Kidney glomerular epithelial cell (primary cell): ENCODE measurements at regions not wholly inside any gene's neighbourhood (a gene's known extent, or its start where the extent isn't known, plus 50 kb on each side); places are given as distances from the start of the nearest gene placed in this dataset.

Experiments used
- DNase-seq: peaks from one replicate; lab custom pipeline; 2025; lab: John Stamatoyannopoulos, UW

DNA sequence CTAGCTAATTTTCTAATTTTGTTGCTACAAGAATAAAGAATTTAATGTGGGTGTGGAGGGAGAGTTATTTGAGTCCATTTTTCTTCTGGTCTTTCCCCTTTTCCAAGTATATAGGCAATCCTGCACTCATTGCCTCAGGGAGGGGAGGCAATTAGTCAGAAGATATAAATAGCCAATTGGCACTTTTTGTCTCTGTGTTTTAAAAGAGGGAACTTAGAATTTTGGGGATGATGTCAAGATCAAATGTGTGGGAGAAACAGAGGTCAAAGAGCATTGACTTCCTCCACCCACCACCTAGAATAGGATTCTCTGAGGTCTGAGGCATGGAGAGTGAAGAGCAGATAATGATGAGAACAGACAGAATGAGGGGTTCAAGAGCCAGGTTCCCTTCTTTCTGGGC is 120.3 kb upstream of the ZC3H12C start:
- no peak for DNase-seq

DNA sequence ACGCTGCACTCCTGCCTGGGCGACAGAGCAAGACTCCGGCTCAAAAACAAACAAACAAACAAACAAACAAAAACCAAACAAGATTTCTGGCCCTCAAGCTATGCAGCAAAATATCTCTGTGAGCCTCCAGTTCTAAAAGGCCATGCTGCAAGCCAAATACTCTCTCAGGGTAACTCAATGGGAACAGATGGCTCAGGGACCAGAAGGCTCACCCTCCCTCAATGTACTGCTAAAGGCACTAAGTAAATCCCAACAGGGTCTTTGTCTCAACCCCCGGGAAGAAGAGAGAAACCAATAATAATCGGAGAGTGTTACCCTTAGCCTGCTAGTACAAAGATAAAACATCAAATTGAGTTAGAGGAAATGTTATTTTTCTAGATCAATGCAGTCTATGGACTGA is 119.7 kb upstream of the ZC3H12C start:
- no peak for DNase-seq

DNA sequence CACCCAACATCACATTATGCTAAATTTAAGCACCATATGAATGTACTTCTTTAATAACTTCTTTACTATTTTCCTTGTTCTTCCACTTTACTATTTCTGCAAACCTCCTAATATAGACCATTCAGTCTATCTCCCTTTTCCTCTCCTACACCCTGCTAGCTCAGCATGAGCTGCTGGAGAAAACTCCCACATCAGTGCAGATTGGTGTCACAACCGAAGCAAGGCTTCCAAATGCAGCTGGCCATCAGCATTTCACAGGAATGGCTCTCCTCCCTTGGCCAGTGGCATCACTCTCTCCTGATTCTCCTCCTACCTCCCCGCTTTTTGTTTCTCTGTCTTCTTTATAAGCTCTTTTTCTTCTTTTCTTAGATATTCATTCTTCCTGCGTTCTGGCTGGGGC is 118.7 kb upstream of the ZC3H12C start:
- no peak for DNase-seq

DNA sequence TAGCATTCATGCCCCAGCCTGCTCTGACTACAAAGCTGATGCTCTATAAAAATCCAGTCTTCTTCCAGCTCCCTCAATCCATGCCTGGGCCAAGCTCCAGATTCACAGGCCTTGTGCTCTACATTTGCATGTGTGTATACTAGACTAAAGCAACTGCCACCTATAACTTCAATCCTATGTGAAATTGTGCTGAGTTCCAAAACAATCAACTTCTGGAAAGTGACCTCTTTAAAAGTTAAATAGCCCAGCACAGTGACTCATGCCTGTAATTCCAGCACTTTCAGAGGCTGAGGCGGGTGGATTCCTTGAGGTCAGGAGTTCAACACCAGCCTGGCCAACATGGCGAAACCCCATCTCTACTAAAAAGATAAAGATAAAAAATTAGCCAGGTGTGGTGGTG is 114.3 kb upstream of the ZC3H12C start:
- DNase-seq, result no peak

DNA sequence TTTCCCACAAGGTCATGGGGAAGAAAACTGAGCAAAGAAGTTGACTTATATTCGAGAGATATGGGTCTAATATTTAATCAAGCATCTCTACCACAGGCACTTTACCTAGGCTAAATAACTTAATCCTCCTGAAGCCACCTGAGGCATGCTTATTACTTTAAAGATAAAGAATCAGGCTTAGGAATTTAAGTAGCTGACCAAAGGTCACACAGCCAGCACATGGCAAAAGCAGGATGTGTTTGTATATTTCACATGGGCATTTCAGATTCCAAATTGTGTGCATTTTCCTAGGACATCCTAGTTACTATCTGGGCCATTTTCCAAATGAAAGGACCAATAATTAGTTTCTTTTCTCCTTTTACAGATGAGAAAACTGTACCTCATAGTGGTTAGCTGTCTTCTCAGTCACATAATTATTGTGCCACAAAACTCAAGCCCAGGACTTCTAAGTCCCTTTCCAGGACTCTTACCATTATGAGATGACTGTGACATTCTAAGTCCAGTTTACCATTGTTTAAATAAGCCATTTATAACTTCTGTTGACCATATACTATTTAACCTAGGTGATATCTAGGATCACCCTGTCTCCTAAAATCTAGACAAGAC is 112.1 kb upstream of the ZC3H12C start:
- DNase-seq, result no peak

DNA sequence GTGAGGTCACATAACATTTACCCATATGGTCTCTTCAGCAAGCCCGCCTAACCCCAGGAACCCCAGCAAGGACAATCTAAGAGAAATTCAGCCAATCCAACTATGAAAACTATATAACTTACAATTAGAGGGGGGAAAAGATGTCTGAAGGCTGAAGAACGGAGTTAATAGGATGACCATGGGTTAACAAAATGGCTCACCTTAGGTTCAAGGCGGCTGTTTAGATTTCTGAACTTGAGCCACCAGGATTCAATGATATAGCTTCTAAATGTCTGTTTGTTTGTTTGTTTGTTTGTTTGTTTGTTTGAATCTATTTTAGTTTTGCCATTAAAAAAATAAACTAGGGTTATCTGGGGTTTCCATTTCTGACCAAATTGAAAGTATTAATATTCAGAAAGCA is 109.8 kb upstream of the ZC3H12C start:
- no peak for DNase-seq

DNA sequence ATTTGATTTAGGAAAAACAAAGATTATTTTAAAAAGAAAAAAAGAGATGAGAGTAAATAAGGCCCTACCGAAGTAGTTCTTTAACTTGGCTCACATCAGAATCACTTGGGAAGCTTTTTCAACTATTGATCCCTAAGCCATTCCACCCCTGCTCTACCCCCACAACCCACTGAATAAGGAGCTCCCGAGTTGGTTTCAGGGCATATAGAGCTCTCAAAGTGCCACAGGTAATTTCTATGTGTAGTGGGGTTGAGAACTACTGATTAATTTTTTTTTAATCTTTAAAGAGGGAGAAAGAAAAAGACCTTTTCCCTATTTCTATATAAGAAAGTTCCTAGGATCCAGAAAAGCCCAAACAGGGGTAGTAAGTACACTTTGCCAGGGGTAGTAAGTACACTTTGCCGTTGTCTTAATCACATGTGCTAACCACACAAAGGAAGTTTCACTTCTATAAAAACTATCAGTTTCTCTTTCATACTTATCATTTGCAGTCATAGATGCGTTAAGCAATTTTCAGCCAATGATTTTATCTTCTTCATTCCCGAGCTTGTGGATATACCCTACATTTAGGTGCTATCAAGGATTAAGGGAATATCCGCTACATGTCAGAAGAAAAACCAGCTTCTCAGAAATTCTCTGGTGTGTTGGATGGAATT is 108.4 kb upstream of the ZC3H12C start:
- no peak for DNase-seq

DNA sequence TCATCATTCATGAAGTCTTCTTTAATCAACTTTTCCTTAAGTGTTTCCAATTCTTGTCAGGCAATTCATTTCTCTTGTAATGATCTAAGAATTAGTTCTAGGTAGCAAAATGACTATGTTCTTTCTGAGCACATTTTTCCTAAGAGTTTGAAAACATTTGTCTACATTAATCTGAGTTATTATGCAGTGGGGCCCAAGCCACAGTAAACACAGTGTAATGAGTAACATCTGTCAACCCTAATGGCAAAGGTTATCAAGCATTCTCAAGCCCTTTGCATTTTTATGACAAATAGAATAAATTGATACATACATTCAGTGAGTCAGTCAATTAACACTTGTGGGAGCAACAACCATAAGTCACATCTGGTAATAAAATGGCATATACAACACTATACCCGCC is 106.7 kb upstream of the ZC3H12C start:
- DNase-seq, result no peak

DNA sequence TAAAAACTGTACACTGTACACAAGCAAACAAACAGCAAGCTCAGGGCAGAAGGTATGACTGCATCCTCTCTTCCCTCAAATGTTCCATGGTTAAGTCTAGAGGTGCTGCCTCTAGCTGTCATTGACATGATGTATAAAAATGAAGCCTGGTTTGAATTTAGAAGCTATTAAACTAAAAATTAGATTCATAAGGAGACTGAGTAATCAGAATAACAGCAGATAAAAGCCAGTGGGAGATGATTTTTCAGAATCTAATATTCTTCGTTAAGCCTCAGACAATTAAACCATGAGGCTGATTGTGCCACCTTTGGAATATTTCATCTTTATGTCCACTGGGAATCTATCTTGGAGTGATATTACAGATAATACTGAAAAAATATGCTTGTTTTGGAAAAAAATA is 101.4 kb upstream of the ZC3H12C start:
- DNase-seq, result no peak

DNA sequence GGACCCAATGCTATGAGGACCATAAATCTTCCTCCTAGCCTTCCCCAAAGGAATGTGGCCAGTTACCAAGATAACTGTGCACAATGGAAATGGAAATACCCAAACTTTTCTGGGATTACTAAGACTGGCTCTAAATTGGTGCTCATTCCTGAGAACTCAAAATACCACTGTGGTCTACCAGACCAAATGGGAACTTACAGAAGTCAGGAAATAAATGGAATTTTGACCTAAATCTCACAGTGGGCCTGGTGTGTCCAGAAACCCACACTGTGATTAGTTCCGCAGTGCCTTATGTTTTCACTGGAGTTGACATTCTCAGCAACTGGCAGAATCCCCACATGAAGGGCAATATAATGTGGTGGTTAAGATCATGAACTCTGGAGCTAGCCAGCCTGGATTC is 99.4 kb upstream of the ZC3H12C start:
- no peak for DNase-seq

DNA sequence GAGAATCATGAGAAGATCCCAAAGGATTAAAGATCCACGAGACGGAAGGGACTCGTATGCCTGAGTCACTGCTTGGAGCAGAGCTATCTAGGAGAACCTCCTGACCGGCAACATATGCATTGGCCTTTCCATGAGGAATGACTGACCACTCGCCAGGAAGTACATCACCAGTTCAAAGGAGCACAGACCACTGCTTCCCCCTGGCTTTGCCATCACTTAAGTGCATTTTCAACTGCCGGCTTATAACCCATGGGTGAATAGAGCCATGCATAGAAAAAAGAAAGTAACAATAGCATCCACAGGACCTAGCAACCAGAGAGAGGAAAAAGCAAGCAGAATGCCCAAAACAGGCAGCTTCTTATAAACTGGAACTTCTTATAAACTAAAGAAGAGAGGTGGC is 98.3 kb upstream of the ZC3H12C start:
- no peak for DNase-seq

DNA sequence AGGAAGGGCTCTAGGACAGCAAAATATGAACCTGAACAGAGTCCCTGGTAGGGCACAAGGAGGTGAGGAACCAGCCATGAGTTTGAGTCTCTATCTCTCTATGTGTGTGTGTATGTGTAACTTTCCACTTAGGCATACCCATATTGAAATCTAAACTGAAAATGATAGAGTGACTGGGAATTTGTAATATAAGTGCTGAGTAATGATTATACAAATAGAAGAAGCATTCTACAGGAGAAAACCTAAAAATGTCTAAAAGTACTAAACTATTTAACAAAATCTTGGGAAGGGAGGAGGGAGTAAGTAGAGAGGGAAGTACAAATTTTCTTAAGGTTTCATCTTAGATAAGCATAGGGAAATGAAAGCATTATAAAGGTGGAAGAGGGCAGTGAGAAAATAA is 97.1 kb upstream of the ZC3H12C start:
- DNase-seq, result no peak

DNA sequence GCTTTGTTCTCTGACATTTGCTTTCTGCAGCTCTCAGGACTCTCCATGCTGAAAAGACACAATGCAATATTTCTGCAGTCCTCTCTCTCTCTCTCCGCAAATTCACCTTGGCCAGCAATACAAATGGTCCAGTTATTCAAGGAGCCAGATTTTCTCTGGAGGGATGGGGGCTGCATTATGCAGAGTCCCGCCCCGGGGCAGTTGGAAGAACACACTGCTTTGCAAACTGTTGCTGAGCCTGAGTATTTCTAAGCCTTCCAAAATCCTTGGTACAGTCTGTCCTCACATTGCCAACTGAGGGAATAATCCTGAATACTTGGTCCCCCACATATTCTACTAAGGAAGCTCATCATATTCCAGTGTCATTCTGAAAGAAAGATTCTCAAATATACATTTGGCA is 94.3 kb upstream of the ZC3H12C start:
- no peak for DNase-seq

DNA sequence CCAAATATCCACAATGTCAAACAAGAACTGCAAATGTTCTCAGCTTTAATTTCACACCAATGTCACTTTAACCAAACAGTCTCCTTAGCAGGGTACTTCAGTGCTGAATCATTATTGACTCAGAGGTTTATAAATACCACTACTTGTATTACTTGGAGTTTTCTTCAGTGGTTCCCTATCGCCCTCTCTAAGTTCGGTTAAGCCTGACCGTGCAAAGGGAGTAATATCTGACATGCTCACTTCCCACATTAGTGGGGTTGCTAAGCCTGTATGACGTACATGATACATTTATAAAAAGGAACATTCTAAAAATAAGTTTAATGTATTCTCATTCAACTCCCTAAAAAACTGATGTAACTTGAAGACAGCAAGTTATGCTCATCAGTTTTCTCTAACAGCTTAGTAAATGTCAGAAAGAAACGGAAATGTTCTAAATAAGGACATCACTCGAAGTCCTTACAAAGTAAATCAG is 93.1 kb upstream of the ZC3H12C start:
- DNase-seq, result peak; percentile 72

DNA sequence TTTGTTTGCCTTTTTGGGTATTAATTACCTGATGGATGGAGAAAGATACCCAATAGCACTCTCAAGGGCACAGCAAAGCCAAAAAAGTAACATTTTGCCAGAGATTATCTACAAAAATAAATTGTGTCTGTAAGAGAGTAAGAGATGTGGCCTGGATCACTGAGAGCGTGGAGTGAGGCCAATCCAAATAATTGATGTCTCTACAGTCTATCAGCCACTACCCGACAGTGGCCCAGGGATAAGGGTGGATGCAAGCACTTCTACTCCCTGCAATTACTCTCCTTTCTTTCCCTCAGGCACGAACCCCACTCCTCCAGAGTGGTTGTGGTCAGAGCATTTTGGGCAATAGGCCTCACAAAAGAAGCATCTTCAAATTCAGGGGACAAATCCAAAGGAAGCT is 92.3 kb upstream of the ZC3H12C start:
- no peak for DNase-seq

DNA sequence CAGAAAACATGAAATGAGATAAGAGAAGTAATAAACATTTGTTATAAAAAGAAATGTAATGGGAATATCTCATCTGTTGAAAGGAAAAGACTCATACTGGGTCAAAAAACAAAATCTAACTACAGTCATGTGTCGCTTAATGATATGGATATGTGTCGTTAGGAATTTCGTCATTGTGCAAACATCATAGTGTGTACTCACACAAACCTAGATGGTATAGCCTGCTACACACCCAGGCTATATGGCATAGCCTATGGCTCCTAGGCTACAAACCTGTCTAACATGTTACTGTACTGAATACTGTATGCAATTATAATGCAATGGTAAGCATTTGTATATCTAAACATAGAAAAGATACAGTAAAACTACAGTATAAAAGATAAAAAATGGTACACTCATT is 89.8 kb upstream of the ZC3H12C start:
- no peak for DNase-seq

DNA sequence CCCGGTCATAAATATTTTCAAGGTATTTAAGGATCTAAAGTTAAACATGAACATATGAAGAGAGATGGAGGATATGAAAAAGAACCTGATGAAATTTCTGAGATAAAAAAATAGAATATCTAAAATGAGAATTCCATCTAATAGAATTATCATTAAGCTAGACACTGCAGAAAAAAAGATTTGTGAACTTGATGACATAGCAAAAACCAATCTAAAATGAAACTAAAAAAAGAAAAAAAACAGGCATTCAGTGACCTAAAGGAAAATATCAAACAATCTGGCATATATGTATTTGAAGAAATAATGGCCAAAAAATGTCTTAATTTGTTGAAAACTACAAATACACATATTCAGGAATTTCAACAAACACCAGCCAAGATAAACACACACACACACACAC is 81.6 kb upstream of the ZC3H12C start:
- DNase-seq, result no peak

DNA sequence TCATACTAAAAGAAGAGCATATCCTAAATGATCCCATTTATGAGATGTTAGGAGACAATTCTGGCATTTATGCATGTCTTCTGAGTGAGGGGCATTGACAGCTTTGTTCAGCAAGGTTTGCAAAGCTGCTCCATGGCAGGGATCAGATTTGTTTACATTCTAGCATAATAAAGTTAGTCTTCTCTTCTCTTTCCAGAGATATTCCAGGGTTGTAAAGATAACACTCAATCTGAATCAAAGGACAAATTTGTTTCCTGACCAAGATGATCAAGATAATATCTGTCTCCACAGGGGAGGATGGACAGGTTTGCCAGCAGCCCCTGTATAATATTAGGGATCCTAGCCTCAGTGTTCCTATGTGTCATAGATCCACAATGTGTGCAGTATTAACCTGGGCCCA is 77.5 kb upstream of the ZC3H12C start:
- DNase-seq, result no peak

DNA sequence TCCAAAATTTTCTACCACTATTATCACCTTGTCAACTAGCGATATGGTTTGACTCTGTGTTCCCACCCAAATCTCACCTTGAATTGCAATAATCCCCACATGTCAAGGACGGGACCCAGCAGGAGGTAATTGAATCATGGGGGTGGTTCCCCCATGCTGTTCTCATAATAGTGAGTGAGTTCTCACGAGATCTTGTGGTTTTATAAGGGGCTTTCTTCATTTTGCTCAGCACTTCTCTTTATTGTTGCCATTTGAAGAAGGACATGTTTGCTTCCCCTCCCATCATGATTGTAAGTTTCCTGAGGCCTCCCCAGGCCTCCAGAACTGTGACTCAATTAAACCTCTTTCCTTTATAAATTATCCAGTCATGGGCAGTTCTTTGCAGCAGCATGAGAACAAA is 73.5 kb upstream of the ZC3H12C start:
- no peak for DNase-seq

DNA sequence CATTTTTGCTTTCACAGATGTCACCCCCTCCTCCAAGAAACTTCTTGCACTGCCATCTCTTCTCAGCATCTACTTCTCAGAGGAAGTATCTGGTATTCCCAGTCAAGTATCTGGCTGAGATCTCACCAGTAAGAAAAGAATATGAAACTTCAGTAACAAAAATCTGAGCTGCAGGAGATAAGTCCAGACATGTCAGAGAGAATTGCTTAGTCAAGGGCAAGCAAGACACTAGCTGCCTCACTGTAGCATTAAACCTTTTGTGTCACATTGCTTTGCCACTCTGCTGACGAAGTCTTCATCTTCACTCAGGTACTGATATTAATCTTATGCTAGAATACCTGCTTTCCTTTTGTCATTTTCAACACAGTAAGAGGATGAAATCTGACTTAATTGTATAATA is 70.6 kb upstream of the ZC3H12C start:
- no peak for DNase-seq

DNA sequence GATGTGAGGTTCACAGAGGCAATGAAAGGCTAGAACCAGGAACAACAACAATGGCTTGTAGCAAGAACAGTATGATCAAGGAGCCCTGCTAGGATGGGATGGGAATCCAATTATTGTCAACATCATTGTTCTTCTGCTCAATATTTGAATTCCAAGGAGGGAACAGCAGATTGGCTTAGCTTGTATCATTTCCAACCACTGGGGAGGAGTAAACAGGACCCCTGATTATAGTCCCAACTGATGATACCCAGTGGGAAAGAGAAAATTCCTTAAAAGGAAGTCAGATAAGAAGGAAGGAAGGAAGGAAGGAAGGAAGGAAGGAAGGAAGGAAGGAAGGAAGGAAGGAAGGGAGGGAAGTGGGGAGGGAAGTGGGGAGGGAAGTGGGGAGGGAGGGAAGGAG is 69.5 kb upstream of the ZC3H12C start:
- DNase-seq, result no peak

DNA sequence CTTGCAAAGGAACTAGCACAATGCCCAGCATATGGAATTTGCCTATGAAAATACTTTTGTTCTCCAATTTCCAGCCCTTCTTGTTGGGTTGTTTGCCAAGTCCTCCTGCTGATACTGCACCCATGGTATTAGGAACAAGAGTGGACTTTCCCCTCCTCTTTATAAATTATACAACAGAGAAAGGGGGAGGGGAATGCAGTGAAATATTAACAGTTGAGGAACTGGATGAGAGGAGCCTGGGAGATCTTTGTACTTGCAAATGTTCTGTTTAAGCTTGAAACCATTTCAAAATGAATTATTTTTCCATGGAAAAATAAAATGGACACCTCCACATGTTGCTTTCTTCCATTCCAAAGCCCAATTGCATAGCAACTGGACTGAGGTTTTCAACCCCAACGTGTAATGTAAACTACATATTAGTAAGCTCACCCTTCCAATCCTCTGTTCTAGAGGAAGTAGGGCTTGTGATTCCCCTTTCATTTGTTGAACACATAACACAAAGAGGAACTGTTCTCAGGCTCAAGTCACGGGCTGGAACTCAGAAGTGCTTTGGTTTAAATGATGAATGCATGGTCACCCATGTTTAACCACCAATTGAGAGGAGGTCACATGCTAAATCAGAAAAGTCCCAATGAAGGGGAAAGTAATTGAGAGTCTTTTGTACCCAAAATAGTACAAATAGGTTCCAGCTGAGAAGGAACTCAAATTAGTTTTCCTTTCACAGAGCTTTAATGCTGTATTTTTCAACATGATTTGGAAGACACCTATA is 66.2 kb upstream of the ZC3H12C start:
- peak; percentile 32 for DNase-seq

DNA sequence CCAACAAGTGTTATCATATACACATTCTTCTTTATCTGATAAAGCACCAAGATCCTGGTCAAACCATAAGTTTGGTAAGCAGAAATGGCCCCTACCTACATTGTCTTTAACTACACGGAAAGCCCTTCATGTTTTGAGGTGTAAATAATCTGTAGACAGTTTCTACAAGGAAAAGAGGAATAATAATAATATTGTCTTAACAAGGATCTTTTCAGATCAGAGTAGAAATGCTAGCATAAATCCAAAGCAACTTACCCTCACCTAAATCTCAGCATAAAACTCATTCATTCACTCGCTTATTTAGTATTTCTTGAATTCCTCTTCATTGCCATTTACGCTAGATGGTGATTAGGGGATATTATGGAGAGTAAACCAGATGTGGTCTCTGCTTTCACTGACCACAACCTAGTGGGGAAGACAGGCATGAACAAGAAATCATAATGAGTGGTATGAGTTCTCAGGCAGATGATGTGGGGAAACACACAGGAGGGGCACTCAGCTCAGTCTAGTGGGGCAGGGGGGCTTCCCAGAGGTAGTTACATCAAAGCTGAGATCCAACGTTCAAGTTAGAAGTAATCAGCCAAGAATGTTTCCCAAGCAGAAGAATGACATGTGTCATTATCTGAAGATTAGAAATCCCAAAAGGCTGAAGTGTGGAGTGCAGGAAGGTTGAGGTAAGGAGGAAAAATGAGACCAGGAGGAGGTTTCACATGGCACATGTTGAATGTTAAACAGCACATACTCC is 65.4 kb upstream of the ZC3H12C start:
- DNase-seq, result no peak
